ENCODE measurements at regions not wholly inside any gene's neighbourhood (a gene's known extent, or its start where the extent isn't known, plus 50 kb on each side); places are given as distances from the start of the nearest gene placed in this dataset.

DNA sequence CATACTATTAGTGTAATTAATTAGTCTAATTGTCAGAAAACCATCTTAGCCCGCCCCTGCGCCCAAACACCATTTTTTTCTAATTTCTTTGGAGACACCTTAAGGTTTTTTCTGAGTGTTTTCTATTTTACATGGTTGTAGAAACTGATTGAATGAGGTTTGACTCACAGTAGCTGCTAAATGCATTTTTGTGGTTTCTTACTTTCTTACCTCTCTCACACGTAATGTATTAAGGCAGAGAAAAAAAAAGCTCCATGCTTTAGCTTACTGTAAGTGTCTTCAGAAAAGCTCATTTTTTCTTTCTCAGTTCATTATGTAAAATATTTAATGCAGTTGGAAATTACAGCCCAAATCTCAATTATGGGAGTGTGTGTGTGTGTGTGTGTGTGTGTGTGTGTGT is 548.5 kb upstream of the LRRTM4 start:
- no peak overlapping the region for H4K8ac ChIP-seq (replicated peaks; ENCODE audit: insufficient read length, low read depth, low read length)
- H3K23ac ChIP-seq (ENCODE audit: insufficient read length, low read depth, low read length) = no peak overlapping the region
- H3K79me1 ChIP-seq (ENCODE audit: insufficient read depth, low read depth, low read length, poor library complexity, severe bottlenecking) = no peaks in the 10 kb centered on the region
- H3K36me3 Mint-ChIP-seq (ENCODE audit: insufficient read depth in 1 of 3, low read depth in 3 of 3) = peaks cover 0 to 4% (median 0%) of the 10 kb centered on the region in 3 experiments; a peak in 1 of 7 replicates
- DNase-seq = no peak
- H3K27me3 Mint-ChIP-seq (ENCODE audit: low read depth) = no peaks in the 10 kb centered on the region
- TF ChIP-seq CTCF (conservative IDR thresholded peaks at IDR 0.05) = no peak
- no peaks in the 10 kb centered on the region for H3K27me3 ChIP-seq (ENCODE audit: insufficient read depth, low read length)
- no peaks in the 10 kb centered on the region for H3K4me1 Mint-ChIP-seq
- no peak overlapping the region for H3K4me3 Mint-ChIP-seq
- no peak overlapping the region for H3T11ph ChIP-seq (ENCODE audit: low read length)
- no peak overlapping the region for H2BK12ac ChIP-seq (ENCODE audit: insufficient read length, low read depth, low read length)
- no peaks in the 10 kb centered on the region for H4K20me1 ChIP-seq (ENCODE audit: control insufficient read depth, insufficient read depth, insufficient read length)
- peaks cover 0 to 3% of the 10 kb centered on the region in 2 experiments; a peak in 2 of 5 replicates for H3K9me3 Mint-ChIP-seq
- no peak overlapping the region for H3K9ac ChIP-seq (ENCODE audit: extremely low read depth, insufficient read length, low read length)
- H3K4me2 ChIP-seq (ENCODE audit: insufficient read depth, insufficient read length, low read length) = no peak overlapping the region
- no peak overlapping the region for H4K5ac ChIP-seq (ENCODE audit: insufficient read length, low read depth, low read length)
- no peak overlapping the region for H2BK120ac ChIP-seq (ENCODE audit: low read depth, low read length, poor library complexity, severe bottlenecking)
- no peak overlapping the region for H2BK20ac ChIP-seq (ENCODE audit: low read depth, low read length, poor library complexity, severe bottlenecking)
- no peaks in the 10 kb centered on the region for H3K4me1 ChIP-seq (ENCODE audit: insufficient read depth, low read length)
- no peak overlapping the region for H3K14ac ChIP-seq (ENCODE audit: insufficient read depth, low read length)
- H2AK5ac ChIP-seq (ENCODE audit: insufficient read length, low read length) = no peak overlapping the region
- H3K27ac Mint-ChIP-seq = no peak overlapping the region
- no peaks in the 10 kb centered on the region for H3K23me2 ChIP-seq (ENCODE audit: insufficient read length, low read depth, low read length, poor library complexity, severe bottlenecking)
- no peaks in the 10 kb centered on the region for H3K9me3 ChIP-seq (ENCODE audit: control insufficient read depth, low read depth, low read length)
- H2AFZ ChIP-seq (ENCODE audit: low read length) = no peak overlapping the region
- no peak overlapping the region for H3K27ac ChIP-seq (ENCODE audit: insufficient read length, low read depth, low read length)
- H3K4ac ChIP-seq (ENCODE audit: low read depth, low read length) = no peak overlapping the region
- no peak overlapping the region for H4K91ac ChIP-seq (ENCODE audit: insufficient read length, low read depth, low read length)
- H3K56ac ChIP-seq (ENCODE audit: insufficient read length, low read depth, low read length) = no peak overlapping the region
- no peak overlapping the region for H2BK5ac ChIP-seq (ENCODE audit: insufficient read length, low read length)
- H3K79me2 ChIP-seq (ENCODE audit: insufficient read depth, low read length) = no peaks in the 10 kb centered on the region
- no peak overlapping the region for H2BK15ac ChIP-seq (ENCODE audit: low read depth, low read length)
- no peak overlapping the region for H3K18ac ChIP-seq (ENCODE audit: insufficient read length, low read depth, low read length)
- no CpG with 5 or more reads among the region's 3 CpGs for WGBS (ENCODE audit: extremely low coverage, insufficient read length, low lambda C conversion rate)

All from H9 (cell line).